GM10266 (cell line): ENCODE measurements at regions not wholly inside any gene's neighbourhood (a gene's known extent, or its start where the extent isn't known, plus 50 kb on each side); places are given as distances from the start of the nearest gene placed in this dataset.

Source experiments
- DNase-seq: peaks from one replicate; pipeline ENCODE4 v3.0.0; 2012; ENCODE audit errors: extremely low spot score
- CTCF ChIP-seq: IDR thresholded peaks from 2 replicates; pipeline ENCODE4 v1.5.1; 2012; ENCODE audit warnings: mild to moderate bottlenecking, low read depth; ENCODE audit not compliant: control insufficient read depth, insufficient read depth; ENCODE audit errors: missing control alignments

GRCh38 chr1:5744341-5744740, 247.9 kb downstream of the NPHP4 start:
- no peak for TF ChIP-seq CTCF
- no peak for DNase-seq

- TF ChIP-seq CTCF = no peak
- DNase-seq = no peak
Observed at GRCh38 chr1:5743435-5744095, 248.7 kb downstream of the NPHP4 start.

DNA sequence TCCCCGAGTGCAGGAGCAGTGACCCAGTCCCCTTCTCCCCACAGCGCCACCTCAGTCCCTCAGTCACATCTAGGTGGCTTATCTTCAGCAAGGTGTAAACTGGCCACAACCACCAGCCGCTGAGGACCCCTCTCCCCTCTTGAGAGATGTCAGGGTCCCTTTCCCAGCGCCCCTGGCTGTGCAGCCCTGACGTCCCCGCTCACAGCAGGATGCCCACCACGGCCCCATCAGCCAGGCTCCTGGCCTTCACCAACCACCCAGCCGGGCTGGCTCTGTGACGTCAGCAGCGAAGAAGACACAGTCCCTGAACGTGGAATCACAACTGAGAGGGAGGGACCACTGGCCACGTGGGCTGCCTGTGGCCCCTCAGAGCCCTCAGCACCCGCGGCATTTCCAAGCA, 249.4 kb downstream of the NPHP4 start:
- no peak for TF ChIP-seq CTCF
- DNase-seq = no peak

GRCh38 chr1:5742032-5742431, 250.2 kb downstream of the NPHP4 start:
- no peak for DNase-seq
- TF ChIP-seq CTCF = no peak

DNA sequence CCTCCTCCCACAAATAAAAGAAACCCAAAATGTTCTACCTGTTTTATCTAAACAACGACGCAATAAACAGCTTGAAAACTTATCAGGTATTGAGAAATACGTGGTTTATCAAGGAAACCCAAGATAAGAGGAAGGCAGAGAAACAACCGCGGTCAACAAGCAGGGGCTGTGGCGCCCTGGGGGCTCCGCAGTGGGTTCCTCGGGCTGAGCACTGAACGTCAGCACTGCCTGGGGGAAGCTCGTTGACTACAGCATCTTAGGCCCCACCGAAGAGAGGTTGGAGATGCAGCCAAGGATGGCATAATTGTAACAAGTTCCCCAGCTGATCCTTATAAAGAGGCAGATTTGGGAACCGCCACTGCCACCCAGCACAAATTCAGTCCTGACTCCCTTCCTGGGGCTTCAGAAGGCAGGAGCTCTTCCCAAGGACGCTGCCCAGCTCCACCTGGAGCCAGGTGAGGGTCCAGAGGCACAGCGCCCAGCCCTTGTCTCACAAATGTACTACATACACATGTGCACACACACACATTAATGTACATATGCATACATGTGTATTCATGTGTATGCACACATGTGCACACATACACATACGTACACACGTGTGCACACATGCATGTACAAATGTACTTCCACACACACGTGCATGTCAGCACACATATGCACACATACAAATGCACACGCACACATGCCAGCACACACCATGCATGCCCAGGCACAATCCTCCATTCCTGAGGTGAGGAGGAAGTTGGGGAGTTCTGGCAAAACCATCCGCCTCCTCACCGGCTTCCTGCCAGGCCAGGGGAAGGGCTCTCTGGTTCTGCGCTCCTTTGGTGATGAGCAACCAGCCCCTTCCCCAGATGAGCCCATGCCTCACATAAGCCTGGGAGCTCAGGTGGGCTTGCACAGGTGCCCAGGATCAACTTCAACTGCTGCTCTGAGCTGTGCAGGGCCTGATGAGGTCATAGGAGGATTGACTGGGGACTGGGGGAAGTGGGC, 251.1 kb downstream of the NPHP4 start:
- DNase-seq = no peak

GRCh38 chr1:5740450-5740849, 251.8 kb downstream of the NPHP4 start:
- TF ChIP-seq CTCF = no peak
- no peak for DNase-seq

More for the DNA sequence above, 251.1 kb downstream of the NPHP4 start:
- no peak for TF ChIP-seq CTCF

DNA sequence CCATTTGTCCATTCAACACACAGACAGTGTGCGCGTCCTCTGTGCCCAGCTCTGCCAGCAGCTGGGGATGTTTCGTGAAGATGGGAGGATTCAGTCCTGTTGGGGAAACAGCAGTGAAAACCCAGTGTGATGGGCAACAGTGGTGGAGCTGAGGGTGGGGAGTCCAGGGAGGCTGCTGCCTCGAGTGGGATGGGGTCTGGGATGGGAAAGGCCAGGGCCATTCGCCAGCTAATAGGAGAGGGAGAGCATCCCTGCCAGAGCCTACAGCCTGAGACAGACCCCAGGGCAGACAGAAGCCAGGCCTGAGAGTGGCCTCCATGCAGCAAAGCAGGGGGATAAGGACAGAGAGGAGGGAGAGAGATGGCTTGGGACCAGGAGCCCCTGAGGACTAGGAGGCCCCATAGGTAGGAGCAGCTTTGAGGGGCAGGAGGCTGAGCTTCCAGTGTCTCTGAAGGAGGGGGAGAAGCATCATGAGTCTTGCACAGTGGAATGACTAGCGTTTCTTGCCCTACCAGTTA, 252.6 kb downstream of the NPHP4 start:
- no peak for DNase-seq
- TF ChIP-seq CTCF = no peak
